Endothelial cell of umbilical vein (primary cell): ENCODE measurements at regions not wholly inside any gene's neighbourhood (a gene's known extent, or its start where the extent isn't known, plus 50 kb on each side); places are given as distances from the start of the nearest gene placed in this dataset.

Experiments
- BruUV-seq: library from RNA; stranded (reverse); fragments of 400-500 nt; replicated peaks from 2 replicates; lab custom pipeline; 2021; lab: Mats Ljungman, UMichigan
- CTCF ChIA-PET: fragments of 300-600, 350-600 bp; sonication (Branson Sonifier 250); formaldehyde crosslinking; loops from one replicate; lab custom pipeline; 2021; ENCODE audit warnings: antibody characterized with exemption, inconsistent platforms; lab: Charles Lee
- POLR2A ChIA-PET: fragments of 300-600, 350-600 bp; sonication (Branson Sonifier 250); formaldehyde crosslinking; loops from one replicate; lab custom pipeline; 2021; ENCODE audit warnings: antibody characterized with exemption, inconsistent platforms; lab: Charles Lee
- DNase-seq: peaks from one replicate; pipeline ENCODE4 v3.0.0-alpha.2; 2011; ENCODE audit warnings: low read depth, low spot score
- FAIRE-seq: peaks from 2 replicates; lab custom pipeline; 2011; peaks lifted over from hg19 to GRCh38; lab: Jason Lieb, UNC
- H2AFZ ChIP-seq: 2 replicates; pipeline ENCODE4 v1.6.0; 2012; ENCODE audit warnings: low read depth, low read length, control low read depth, inconsistent platforms
- H3K27ac ChIP-seq: 2 replicates; pipeline ENCODE4 v1.5.1; 2011; ENCODE audit warnings: low read depth, mild to moderate bottlenecking, control low read depth, low read length, moderate library complexity; ENCODE audit not compliant: insufficient read depth
- H3K27me3 ChIP-seq, 2 experiments: 2 replicates each; pipeline versions ENCODE4 v1.6.0 to v1.6.1; 2011; ENCODE audit warnings: low read length in 2 of 2, mixed read lengths in 1 of 2; ENCODE audit not compliant: control insufficient read depth in 2 of 2, insufficient read depth in 2 of 2
- H3K36me3 ChIP-seq, 2 experiments: 2 replicates in 1 of 2; 3 replicates in 1 of 2; pipeline ENCODE4 v1.5.1; 2011; ENCODE audit warnings: low read length in 2 of 2, mild to moderate bottlenecking in 1 of 2, moderate library complexity in 1 of 2; ENCODE audit not compliant: control insufficient read depth in 2 of 2, insufficient read depth in 2 of 2; ENCODE audit errors: extremely low read depth in 1 of 2
- H3K4me1 ChIP-seq: 3 replicates; pipeline ENCODE4 v1.5.1; 2011; ENCODE audit warnings: mild to moderate bottlenecking, low read length; ENCODE audit not compliant: control insufficient read depth, insufficient read depth; ENCODE audit errors: extremely low read depth
- H3K4me2 ChIP-seq: 2 replicates; pipeline ENCODE4 v1.6.1; 2011; ENCODE audit warnings: low read length, control low read depth, mixed read lengths; ENCODE audit not compliant: insufficient read depth
- H3K4me3 ChIP-seq, 3 experiments: fragments of 200-600 bp in 1 of 3; sonication (generic), shearing (Covaris generic) in 1 of 3; replicated peaks in 1 of 3; 2 replicates each; pipeline ENCODE4 v1.5.1; 2011 to 2016; ENCODE audit warnings: control low read depth in 3 of 3, low read length in 3 of 3, mild to moderate bottlenecking in 2 of 3, inconsistent platforms in 1 of 3, low read depth in 1 of 3, moderate library complexity in 1 of 3; ENCODE audit not compliant: insufficient read depth in 1 of 3
- H3K79me2 ChIP-seq: 2 replicates; pipeline ENCODE4 v1.6.0; 2012; ENCODE audit warnings: low read length, inconsistent platforms; ENCODE audit not compliant: control insufficient read depth, insufficient read depth
- H3K9ac ChIP-seq: replicated peaks from 2 replicates; pipeline ENCODE3; 2011; ENCODE audit warnings: low read length, control low read depth; ENCODE audit not compliant: insufficient read depth; ENCODE audit errors: extremely low read depth
- H3K9me1 ChIP-seq: replicated peaks from 3 replicates; pipeline ENCODE4 v1.6.0; 2011; ENCODE audit warnings: mild to moderate bottlenecking, low read length; ENCODE audit not compliant: control insufficient read depth, insufficient read depth; ENCODE audit errors: extremely low read depth
- H3K9me3 ChIP-seq: replicated peaks from 2 replicates; pipeline ENCODE4 v1.5.1; 2012; ENCODE audit warnings: low read length, inconsistent platforms; ENCODE audit not compliant: control insufficient read depth, insufficient read depth
- H4K20me1 ChIP-seq: replicated peaks from 2 replicates; pipeline ENCODE3; 2011; ENCODE audit warnings: mild to moderate bottlenecking, low read length; ENCODE audit not compliant: control insufficient read depth, insufficient read depth; ENCODE audit errors: extremely low read depth
- CTCF ChIP-seq, 2 donors: IDR thresholded peaks; 1 replicate in 1 of 2; 2 replicates in 1 of 2; pipeline ENCODE4 v1.5.1; 2011; ENCODE audit warnings: low read length in 2 of 2, mild to moderate bottlenecking in 2 of 2, moderate library complexity in 2 of 2, control low read depth in 1 of 2, inconsistent platforms in 1 of 2, low read depth in 1 of 2; ENCODE audit not compliant: insufficient read depth in 1 of 2; ENCODE audit errors: extremely low read depth in 1 of 2
- EZH2 ChIP-seq: IDR thresholded peaks from 2 replicates; pipeline ENCODE4 v1.6.1; 2012; ENCODE audit warnings: borderline replicate concordance, low read depth, mild to moderate bottlenecking, moderate library complexity, low read length, inconsistent platforms; ENCODE audit not compliant: severe bottlenecking
- FOS ChIP-seq: IDR thresholded peaks from 2 replicates; pipeline ENCODE4 v1.6.1; 2011; ENCODE audit warnings: mild to moderate bottlenecking, low read length, moderate library complexity, borderline replicate concordance; ENCODE audit not compliant: insufficient read depth
- GATA2 ChIP-seq: IDR thresholded peaks from 2 replicates; pipeline ENCODE4 v1.7.0; 2011; ENCODE audit warnings: low read depth, mild to moderate bottlenecking, moderate library complexity, mixed read lengths, low read length; ENCODE audit not compliant: insufficient read length, insufficient read depth
- JUN ChIP-seq: IDR thresholded peaks from 2 replicates; pipeline ENCODE4 v1.6.1; 2011; ENCODE audit warnings: borderline replicate concordance, low read depth; ENCODE audit not compliant: insufficient read length, insufficient read depth
- MAX ChIP-seq: IDR thresholded peaks from 2 replicates; pipeline ENCODE4 v1.6.1; 2011; ENCODE audit not compliant: insufficient read depth, insufficient read length
- MYC ChIP-seq: IDR thresholded peaks from one replicate; pipeline ENCODE4 v1.6.1; 2011; ENCODE audit warnings: mild to moderate bottlenecking, low read depth, low read length
- POLR2A ChIP-seq: IDR thresholded peaks from 2 replicates; pipeline ENCODE4 v1.6.1; 2012; ENCODE audit warnings: low read depth, mild to moderate bottlenecking, control low read depth, low read length
- POLR2AphosphoS5 ChIP-seq: IDR thresholded peaks from 2 replicates; pipeline ENCODE4 v1.6.1; 2012; ENCODE audit warnings: low read depth, mild to moderate bottlenecking, control low read depth, low read length, moderate library complexity; ENCODE audit not compliant: insufficient read depth
- dilution Hi-C: fragments of 300-500 bp; cut with MboI; formaldehyde crosslinking; loops from one replicate; pipeline ENCODE4 v1.15.0; 2019; ENCODE audit warnings: low sequenced_read_pairs; ENCODE audit not compliant: extremely low pct_ligation_motif_present
- intact Hi-C: fragments of 100-400 bp; cut with micrococcal nuclease; formaldehyde crosslinking; loops from one replicate; pipeline ENCODE4 v1.10.0; 2022

GRCh38 chr3:109825971-109826810, 488.8 kb upstream of the DPPA4 start:
- Histone ChIP-seq H3K27me3 (no peaks in the 10 kb centered on the region), H3K4me1 (no peaks in the 10 kb centered on the region), H3K36me3 (no peaks in the 10 kb centered on the region), H3K4me2 (no peak overlapping the region), H3K9ac (no peak overlapping the region), H3K9me1 (no peaks in the 10 kb centered on the region), H3K9me3 (no peaks in the 10 kb centered on the region), H3K27ac (no peak overlapping the region), H4K20me1 (no peaks in the 10 kb centered on the region), H3K79me2 (no peaks in the 10 kb centered on the region), H3K4me3 (no peak overlapping the region), H2AFZ (no peak overlapping the region)
- POLR2A ChIA-PET = no interaction called here
- dilution Hi-C loops (no loop called here), intact Hi-C loops (no loop called here)
- DNase-seq (no peak), FAIRE-seq (no peak)
- CTCF ChIA-PET = no interaction called here
- BruUV-seq = no TSS peak
- no peak for TF ChIP-seq MYC
- no peak for TF ChIP-seq MAX
- TF ChIP-seq CTCF (IDR thresholded peaks at IDR 0.05; ENCODE audit: extremely low read depth in 1 of 2, insufficient read depth in 1 of 2, low read depth in 1 of 2, low read length in 2 of 2) = no peak
- TF ChIP-seq POLR2AphosphoS5 = no peak
- TF ChIP-seq FOS = no peak
- TF ChIP-seq GATA2 = no peak
- no peak for TF ChIP-seq POLR2A
- TF ChIP-seq EZH2 = no peak
- no peak for TF ChIP-seq JUN
